HepG2 (cell line): ENCODE measurements at regions not wholly inside any gene's neighbourhood (a gene's known extent, or its start where the extent isn't known, plus 50 kb on each side); places are given as distances from the start of the nearest gene placed in this dataset.

Experiments used
- ATRX ChIP-seq: sonication (generic); formaldehyde crosslinking; IDR thresholded peaks from 2 replicates; pipeline ENCODE4 v1.4.0; 2020; ENCODE audit warnings: missing genetic modification reagents, borderline replicate concordance
- FOSL1 ChIP-seq: sonication (generic); formaldehyde crosslinking; IDR thresholded peaks from 2 replicates; pipeline ENCODE4 v1.9.0; 2021; ENCODE audit warnings: missing genetic modification reagents, borderline replicate concordance
- FOXP1 ChIP-seq, 2 experiments: fragments of 450-650 bp in 1 of 2; IDR thresholded peaks; 2 replicates each; pipeline ENCODE4 v1.6.1; 2017 to 2018; ENCODE audit warnings: antibody characterized with exemption in 1 of 2
- JUN ChIP-seq: sonication (generic); formaldehyde crosslinking; IDR thresholded peaks from 2 replicates; pipeline ENCODE4 v1.4.0; 2020; ENCODE audit warnings: mild to moderate bottlenecking, missing genetic modification reagents
- KDM5A ChIP-seq: fragments of 200-600 bp; sonication (generic); IDR thresholded peaks from 2 replicates; pipeline ENCODE4 v1.7.0; 2018; ENCODE audit warnings: antibody characterized with exemption, mild to moderate bottlenecking, low read length, borderline replicate concordance
- MYC ChIP-seq: sonication (generic); formaldehyde crosslinking; IDR thresholded peaks from 2 replicates; pipeline ENCODE4 v1.9.0; 2021; ENCODE audit warnings: missing genetic modification reagents, borderline replicate concordance
- ONECUT2 ChIP-seq: sonication (generic); formaldehyde crosslinking; IDR thresholded peaks from 2 replicates; pipeline ENCODE4 v1.4.0; 2020; ENCODE audit warnings: missing genetic modification reagents
- POLR2A ChIP-seq, 2 experiments: IDR thresholded peaks; 2 replicates each; pipeline ENCODE4 v1.6.1; 2011; ENCODE audit warnings: low read depth in 2 of 2, low read length in 2 of 2, mild to moderate bottlenecking in 1 of 2, moderate library complexity in 1 of 2; ENCODE audit not compliant: insufficient read depth in 1 of 2
- SRSF1 ChIP-seq: fragments of 200-400 bp; formaldehyde crosslinking; optimal IDR thresholded peaks from 2 replicates; pipeline ENCODE3; 2017; ENCODE audit warnings: mild to moderate bottlenecking, low read depth, low read length, moderate library complexity
- ZFP37 ChIP-seq: sonication (generic); formaldehyde crosslinking; IDR thresholded peaks from 2 replicates; pipeline ENCODE4 v1.4.0; 2020; ENCODE audit warnings: missing genetic modification reagents, borderline replicate concordance
- TF ChIP-seq, protein P1 (sequence below): sonication (generic); formaldehyde crosslinking; IDR thresholded peaks from 2 replicates; pipeline ENCODE4 v1.5.0; 2020; ENCODE audit warnings: mild to moderate bottlenecking, missing genetic modification reagents, moderate library complexity

DNA sequence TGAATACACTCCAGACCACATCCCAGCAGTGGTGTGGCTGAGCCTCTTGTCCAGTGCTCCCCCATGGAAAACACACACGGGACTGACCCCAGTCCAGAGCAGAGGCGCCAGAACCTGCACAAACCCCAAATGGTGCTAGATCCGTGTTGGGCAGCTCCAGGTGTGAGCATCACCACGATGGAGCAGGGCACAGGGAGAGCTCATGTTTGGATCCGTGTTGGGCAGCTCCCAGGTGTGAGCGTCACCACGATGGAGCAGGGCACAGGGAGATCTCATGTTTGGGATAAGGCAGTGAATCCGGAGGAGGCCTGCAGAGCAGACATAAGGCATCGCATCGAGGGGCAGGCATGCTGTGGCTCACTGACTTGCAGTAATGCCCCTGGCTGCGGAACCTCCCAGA, 460.0 kb upstream of the MYT1L start:
- TF ChIP-seq MYC (no peak), ZFP37 (no peak), KDM5A (no peak), JUN (no peak), FOXP1 (IDR thresholded peaks at IDR 0.05) (no peak), FOXP1 (CRISPR knock-in tag; IDR thresholded peaks at IDR 0.05) (no peak), SRSF1 (no peak), ONECUT2 (CRISPR knock-in tag) (no peak), POLR2A (IDR thresholded peaks at IDR 0.05; ENCODE audit: insufficient read depth in 1 of 2, low read depth in 2 of 2, low read length in 2 of 2) (no peak), FOSL1 (CRISPR knock-in tag) (no peak), ATRX (CRISPR knock-in tag) (no peak)
- TF ChIP-seq, protein P1, sequence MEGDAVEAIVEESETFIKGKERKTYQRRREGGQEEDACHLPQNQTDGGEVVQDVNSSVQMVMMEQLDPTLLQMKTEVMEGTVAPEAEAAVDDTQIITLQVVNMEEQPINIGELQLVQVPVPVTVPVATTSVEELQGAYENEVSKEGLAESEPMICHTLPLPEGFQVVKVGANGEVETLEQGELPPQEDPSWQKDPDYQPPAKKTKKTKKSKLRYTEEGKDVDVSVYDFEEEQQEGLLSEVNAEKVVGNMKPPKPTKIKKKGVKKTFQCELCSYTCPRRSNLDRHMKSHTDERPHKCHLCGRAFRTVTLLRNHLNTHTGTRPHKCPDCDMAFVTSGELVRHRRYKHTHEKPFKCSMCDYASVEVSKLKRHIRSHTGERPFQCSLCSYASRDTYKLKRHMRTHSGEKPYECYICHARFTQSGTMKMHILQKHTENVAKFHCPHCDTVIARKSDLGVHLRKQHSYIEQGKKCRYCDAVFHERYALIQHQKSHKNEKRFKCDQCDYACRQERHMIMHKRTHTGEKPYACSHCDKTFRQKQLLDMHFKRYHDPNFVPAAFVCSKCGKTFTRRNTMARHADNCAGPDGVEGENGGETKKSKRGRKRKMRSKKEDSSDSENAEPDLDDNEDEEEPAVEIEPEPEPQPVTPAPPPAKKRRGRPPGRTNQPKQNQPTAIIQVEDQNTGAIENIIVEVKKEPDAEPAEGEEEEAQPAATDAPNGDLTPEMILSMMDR: no peak
